HEK293 (cell line): ENCODE measurements at regions not wholly inside any gene's neighbourhood (a gene's known extent, or its start where the extent isn't known, plus 50 kb on each side); places are given as distances from the start of the nearest gene placed in this dataset.

Source experiments
- CTCF ChIA-PET: fragments of 350-600 bp; formaldehyde crosslinking; extraction: SDS; loops from one replicate; lab custom pipeline; 2021; ENCODE audit warnings: antibody characterized with exemption; lab: Yijun Ruan, JAX
- POLR2A ChIA-PET: fragments of 300-600 bp; formaldehyde crosslinking; extraction: SDS; loops from one replicate; lab custom pipeline; 2020; ENCODE audit warnings: antibody characterized with exemption, inconsistent platforms; lab: Yijun Ruan, JAX
- H3K27ac ChIP-seq: fragments of 200-500 bp; sonication (Bioruptor generic); 2 replicates; pipeline ENCODE4 v1.5.1; 2014; ENCODE audit warnings: low read depth, low read length, control low read depth, inconsistent platforms; ENCODE audit errors: extremely low read depth
- H3K36me3 ChIP-seq, 2 experiments: fragments of 200-500 bp in 1 of 2; sonication (Bioruptor generic) in 1 of 2; 1 replicate in 1 of 2; 2 replicates in 1 of 2; pipeline ENCODE4 v1.5.1; 2014 to 2017; ENCODE audit warnings: inconsistent platforms in 2 of 2, low read length in 2 of 2; ENCODE audit not compliant: control insufficient read depth in 2 of 2, insufficient read depth in 1 of 2
- H3K4me1 ChIP-seq: fragments of 200-500 bp; sonication (Bioruptor generic); 2 replicates; pipeline ENCODE4 v1.5.1; 2014; ENCODE audit warnings: mild to moderate bottlenecking, low read length, inconsistent platforms; ENCODE audit not compliant: control insufficient read depth, insufficient read depth
- H3K4me3 ChIP-seq: 2 replicates; pipeline ENCODE4 v1.5.1; 2011; ENCODE audit warnings: low read depth, mild to moderate bottlenecking, control low read depth, low read length, moderate library complexity
- H3K9me3 ChIP-seq: fragments of 200-500 bp; sonication (Bioruptor generic); 2 replicates; pipeline ENCODE4 v1.5.1; 2014; ENCODE audit warnings: low read depth, low read length, inconsistent platforms; ENCODE audit not compliant: control insufficient read depth, insufficient read depth
- GLI4 ChIP-seq: fragments of 450-650 bp; formaldehyde crosslinking; IDR thresholded peaks from 2 replicates; pipeline ENCODE4 v1.5.1; 2016; ENCODE audit warnings: missing biosample characterization, missing genetic modification characterization
- KLF1 ChIP-seq: fragments of 450-650 bp; formaldehyde crosslinking; IDR thresholded peaks from 2 replicates; pipeline ENCODE4 v1.5.1; 2016; ENCODE audit warnings: missing biosample characterization, missing genetic modification characterization
- SP3 ChIP-seq: fragments of 450-650 bp; formaldehyde crosslinking; IDR thresholded peaks from 2 replicates; pipeline ENCODE4 v1.5.1; 2016; ENCODE audit warnings: missing biosample characterization, missing genetic modification characterization
- ZFHX2 ChIP-seq: fragments of 450-650 bp; formaldehyde crosslinking; conservative IDR thresholded peaks from 2 replicates; pipeline ENCODE4 v1.5.1; 2016; ENCODE audit warnings: missing biosample characterization, missing genetic modification characterization
- ZFP37 ChIP-seq: fragments of 450-650 bp; formaldehyde crosslinking; IDR thresholded peaks from 2 replicates; pipeline ENCODE4 v1.5.1; 2016; ENCODE audit warnings: missing biosample characterization, missing genetic modification characterization
- ZNF132 ChIP-seq: fragments of 450-650 bp; formaldehyde crosslinking; IDR thresholded peaks from 2 replicates; pipeline ENCODE4 v1.5.1; 2017; ENCODE audit warnings: missing biosample characterization, missing genetic modification characterization, borderline replicate concordance
- ZNF175 ChIP-seq: fragments of 450-650 bp; formaldehyde crosslinking; IDR thresholded peaks from 2 replicates; pipeline ENCODE4 v1.5.1; 2016; ENCODE audit warnings: missing biosample characterization, missing genetic modification characterization
- ZNF184 ChIP-seq: fragments of 450-650 bp; IDR thresholded peaks from 2 replicates; pipeline ENCODE4 v1.5.1; 2018; ENCODE audit warnings: missing biosample characterization, mild to moderate bottlenecking, missing genetic modification characterization
- ZNF214 ChIP-seq: fragments of 450-650 bp; formaldehyde crosslinking; IDR thresholded peaks from 2 replicates; pipeline ENCODE4 v1.5.1; 2017; ENCODE audit warnings: missing biosample characterization, mild to moderate bottlenecking, missing genetic modification characterization, borderline replicate concordance
- ZNF221 ChIP-seq: fragments of 450-650 bp; formaldehyde crosslinking; IDR thresholded peaks from 2 replicates; pipeline ENCODE4 v1.5.1; 2017; ENCODE audit warnings: missing biosample characterization, missing genetic modification characterization, borderline replicate concordance
- ZNF394 ChIP-seq: fragments of 450-650 bp; formaldehyde crosslinking; IDR thresholded peaks from 2 replicates; pipeline ENCODE4 v1.5.1; 2016; ENCODE audit warnings: missing biosample characterization, missing genetic modification characterization, mild to moderate bottlenecking, moderate library complexity, borderline replicate concordance
- ZNF558 ChIP-seq: fragments of 450-650 bp; formaldehyde crosslinking; IDR thresholded peaks from 2 replicates; pipeline ENCODE4 v1.5.1; 2016; ENCODE audit warnings: missing biosample characterization, missing genetic modification characterization
- ZNF571 ChIP-seq: fragments of 450-650 bp; formaldehyde crosslinking; IDR thresholded peaks from 2 replicates; pipeline ENCODE4 v1.5.0; 2017; ENCODE audit warnings: missing biosample characterization, missing genetic modification characterization
- ZNF623 ChIP-seq: fragments of 450-650 bp; formaldehyde crosslinking; IDR thresholded peaks from 2 replicates; pipeline ENCODE4 v1.5.1; 2016; ENCODE audit warnings: missing biosample characterization, missing genetic modification characterization
- ZNF670 ChIP-seq: fragments of 450-650 bp; formaldehyde crosslinking; IDR thresholded peaks from 2 replicates; pipeline ENCODE4 v1.5.1; 2016; ENCODE audit warnings: missing biosample characterization, missing genetic modification characterization, low read depth
- ZNF768 ChIP-seq: fragments of 450-650 bp; formaldehyde crosslinking; IDR thresholded peaks from 2 replicates; pipeline ENCODE4 v1.5.1; 2018; ENCODE audit warnings: missing biosample characterization, mild to moderate bottlenecking, missing genetic modification characterization
- ZNF777 ChIP-seq: fragments of 450-650 bp; formaldehyde crosslinking; IDR thresholded peaks from 2 replicates; pipeline ENCODE4 v1.5.1; 2017; ENCODE audit warnings: missing biosample characterization, missing genetic modification characterization, borderline replicate concordance
- ZSCAN30 ChIP-seq: fragments of 450-650 bp; IDR thresholded peaks from 2 replicates; pipeline ENCODE4 v1.5.1; 2018; ENCODE audit warnings: missing biosample characterization, mild to moderate bottlenecking, missing genetic modification characterization, moderate library complexity
- TF ChIP-seq, protein P1 (sequence below): fragments of 450-650 bp; formaldehyde crosslinking; IDR thresholded peaks from 2 replicates; pipeline ENCODE4 v1.5.1; 2016; ENCODE audit warnings: missing biosample characterization, missing genetic modification characterization
- TF ChIP-seq, protein P2 (sequence below): fragments of 450-650 bp; formaldehyde crosslinking; IDR thresholded peaks from 2 replicates; pipeline ENCODE4 v1.5.1; 2017; ENCODE audit warnings: missing biosample characterization, missing genetic modification characterization
- TF ChIP-seq, protein P3 (sequence below): fragments of 450-650 bp; IDR thresholded peaks from 2 replicates; pipeline ENCODE4 v1.5.1; 2018; ENCODE audit warnings: missing biosample characterization, missing genetic modification characterization
- TF ChIP-seq, protein P4 (sequence below): fragments of 450-650 bp; formaldehyde crosslinking; IDR thresholded peaks from 2 replicates; pipeline ENCODE4 v1.5.1; 2016; ENCODE audit warnings: missing biosample characterization, missing genetic modification characterization
- TF ChIP-seq, protein P5 (sequence below): fragments of 450-650 bp; formaldehyde crosslinking; IDR thresholded peaks from 2 replicates; pipeline ENCODE4 v1.5.1; 2016; ENCODE audit warnings: missing biosample characterization, missing genetic modification characterization, borderline replicate concordance

DNA sequence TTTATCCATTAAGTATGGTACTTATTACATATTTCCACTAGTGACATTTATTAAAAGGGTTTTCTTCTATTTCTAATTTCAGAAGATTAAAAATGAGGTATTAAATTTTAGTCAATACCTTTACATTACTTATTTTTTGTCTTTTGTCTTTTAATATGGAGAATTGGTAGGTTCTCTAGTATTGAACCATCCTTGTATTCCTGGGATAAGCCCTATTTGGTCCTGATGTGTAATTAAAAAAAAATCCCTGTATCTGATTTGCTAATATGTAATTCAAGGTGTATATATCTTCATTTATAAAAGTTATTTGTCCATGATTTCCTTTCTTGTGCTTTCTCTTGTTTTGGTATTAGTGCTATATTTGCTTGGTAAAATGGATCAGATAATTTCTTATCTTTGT is 153.7 kb downstream of the TRMT11 start (continued):
- TF ChIP-seq, protein P1, sequence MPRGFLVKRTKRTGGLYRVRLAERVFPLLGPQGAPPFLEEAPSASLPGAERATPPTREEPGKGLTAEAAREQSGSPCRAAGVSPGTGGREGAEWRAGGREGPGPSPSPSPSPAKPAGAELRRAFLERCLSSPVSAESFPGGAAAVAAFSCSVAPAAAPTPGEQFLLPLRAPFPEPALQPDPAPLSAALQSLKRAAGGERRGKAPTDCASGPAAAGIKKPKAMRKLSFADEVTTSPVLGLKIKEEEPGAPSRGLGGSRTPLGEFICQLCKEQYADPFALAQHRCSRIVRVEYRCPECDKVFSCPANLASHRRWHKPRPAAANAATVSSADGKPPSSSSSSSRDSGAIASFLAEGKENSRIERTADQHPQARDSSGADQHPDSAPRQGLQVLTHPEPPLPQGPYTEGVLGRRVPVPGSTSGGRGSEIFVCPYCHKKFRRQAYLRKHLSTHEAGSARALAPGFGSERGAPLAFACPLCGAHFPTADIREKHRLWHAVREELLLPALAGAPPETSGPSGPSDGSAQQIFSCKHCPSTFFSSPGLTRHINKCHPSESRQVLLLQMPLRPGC (tag by site-specific recombination) = no peak
- TF ChIP-seq ZNF214 (tag by site-specific recombination) = no peak
- TF ChIP-seq ZNF184 (tag by site-specific recombination) = no peak

DNA sequence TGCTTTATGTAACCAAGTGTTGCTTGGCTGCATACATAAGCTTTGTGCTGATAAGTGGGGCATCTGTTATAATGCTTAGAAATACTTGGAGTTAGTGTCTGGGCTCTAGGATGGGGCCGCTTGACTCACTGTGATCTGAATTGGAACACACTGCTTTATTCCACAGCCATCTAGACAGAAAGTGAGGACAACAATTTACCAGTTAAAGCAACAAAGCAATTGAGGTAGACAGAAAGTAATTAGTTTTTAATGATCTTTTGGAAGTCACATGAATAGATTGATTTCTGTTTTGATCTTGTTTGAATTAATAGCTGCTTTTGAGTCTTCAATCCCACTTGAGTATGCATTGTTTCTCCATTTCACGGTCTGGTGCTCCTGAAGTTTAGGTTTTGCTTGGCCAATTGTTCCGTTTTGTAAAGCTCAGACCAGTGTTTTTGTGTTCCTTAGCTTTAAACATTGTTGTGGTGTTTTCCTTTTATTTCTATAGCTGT is 157.5 kb downstream of the TRMT11 start:
- H3K27ac ChIP-seq = no peak overlapping the region
- H3K36me3 ChIP-seq = no peaks in the 10 kb centered on the region
- ChIA-PET CTCF (interaction anchor here (0.6 kb wide), 1 partner anchor 152 kb away, joined by 3 read pairs; no protein-coding TSS in a partner anchor), POLR2A (no interaction called here)
- TF ChIP-seq ZSCAN30 (tag by site-specific recombination) (no peak), SP3 (no peak), ZFP37 (no peak), ZFHX2 (tag by site-specific recombination) (no peak), ZNF623 (tag by site-specific recombination) (no peak), ZNF768 (tag by site-specific recombination) (no peak), ZNF221 (tag by site-specific recombination) (no peak), ZNF175 (tag by site-specific recombination) (no peak), ZNF558 (tag by site-specific recombination) (no peak), ZNF132 (tag by site-specific recombination) (no peak), GLI4 (tag by site-specific recombination) (no peak), ZNF670 (tag by site-specific recombination) (no peak), ZNF571 (tag by site-specific recombination) (no peak), ZNF394 (no peak), ZNF777 (no peak), KLF1 (no peak)
- TF ChIP-seq, protein P2, sequence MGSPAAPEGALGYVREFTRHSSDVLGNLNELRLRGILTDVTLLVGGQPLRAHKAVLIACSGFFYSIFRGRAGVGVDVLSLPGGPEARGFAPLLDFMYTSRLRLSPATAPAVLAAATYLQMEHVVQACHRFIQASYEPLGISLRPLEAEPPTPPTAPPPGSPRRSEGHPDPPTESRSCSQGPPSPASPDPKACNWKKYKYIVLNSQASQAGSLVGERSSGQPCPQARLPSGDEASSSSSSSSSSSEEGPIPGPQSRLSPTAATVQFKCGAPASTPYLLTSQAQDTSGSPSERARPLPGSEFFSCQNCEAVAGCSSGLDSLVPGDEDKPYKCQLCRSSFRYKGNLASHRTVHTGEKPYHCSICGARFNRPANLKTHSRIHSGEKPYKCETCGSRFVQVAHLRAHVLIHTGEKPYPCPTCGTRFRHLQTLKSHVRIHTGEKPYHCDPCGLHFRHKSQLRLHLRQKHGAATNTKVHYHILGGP (tag by site-specific recombination) = no peak
- TF ChIP-seq, protein P3, sequence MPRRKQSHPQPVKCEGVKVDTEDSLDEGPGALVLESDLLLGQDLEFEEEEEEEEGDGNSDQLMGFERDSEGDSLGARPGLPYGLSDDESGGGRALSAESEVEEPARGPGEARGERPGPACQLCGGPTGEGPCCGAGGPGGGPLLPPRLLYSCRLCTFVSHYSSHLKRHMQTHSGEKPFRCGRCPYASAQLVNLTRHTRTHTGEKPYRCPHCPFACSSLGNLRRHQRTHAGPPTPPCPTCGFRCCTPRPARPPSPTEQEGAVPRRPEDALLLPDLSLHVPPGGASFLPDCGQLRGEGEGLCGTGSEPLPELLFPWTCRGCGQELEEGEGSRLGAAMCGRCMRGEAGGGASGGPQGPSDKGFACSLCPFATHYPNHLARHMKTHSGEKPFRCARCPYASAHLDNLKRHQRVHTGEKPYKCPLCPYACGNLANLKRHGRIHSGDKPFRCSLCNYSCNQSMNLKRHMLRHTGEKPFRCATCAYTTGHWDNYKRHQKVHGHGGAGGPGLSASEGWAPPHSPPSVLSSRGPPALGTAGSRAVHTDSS = no peak
- TF ChIP-seq, protein P4, sequence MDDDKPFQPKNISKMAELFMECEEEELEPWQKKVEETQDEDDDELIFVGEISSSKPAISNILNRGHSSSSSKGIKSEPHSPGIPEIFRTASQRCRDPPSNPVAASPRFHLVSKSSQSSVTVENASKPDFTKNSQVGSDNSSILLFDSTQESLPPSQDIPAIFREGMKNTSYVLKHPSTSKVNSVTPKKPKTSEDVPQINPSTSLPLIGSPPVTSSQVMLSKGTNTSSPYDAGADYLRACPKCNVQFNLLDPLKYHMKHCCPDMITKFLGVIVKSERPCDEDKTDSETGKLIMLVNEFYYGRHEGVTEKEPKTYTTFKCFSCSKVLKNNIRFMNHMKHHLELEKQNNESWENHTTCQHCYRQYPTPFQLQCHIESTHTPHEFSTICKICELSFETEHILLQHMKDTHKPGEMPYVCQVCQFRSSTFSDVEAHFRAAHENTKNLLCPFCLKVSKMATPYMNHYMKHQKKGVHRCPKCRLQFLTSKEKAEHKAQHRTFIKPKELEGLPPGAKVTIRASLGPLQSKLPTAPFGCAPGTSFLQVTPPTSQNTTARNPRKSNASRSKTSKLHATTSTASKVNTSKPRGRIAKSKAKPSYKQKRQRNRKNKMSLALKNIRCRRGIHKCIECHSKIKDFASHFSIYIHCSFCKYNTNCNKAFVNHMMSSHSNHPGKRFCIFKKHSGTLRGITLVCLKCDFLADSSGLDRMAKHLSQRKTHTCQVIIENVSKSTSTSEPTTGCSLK (tag by site-specific recombination) = no peak
- TF ChIP-seq, protein P5, sequence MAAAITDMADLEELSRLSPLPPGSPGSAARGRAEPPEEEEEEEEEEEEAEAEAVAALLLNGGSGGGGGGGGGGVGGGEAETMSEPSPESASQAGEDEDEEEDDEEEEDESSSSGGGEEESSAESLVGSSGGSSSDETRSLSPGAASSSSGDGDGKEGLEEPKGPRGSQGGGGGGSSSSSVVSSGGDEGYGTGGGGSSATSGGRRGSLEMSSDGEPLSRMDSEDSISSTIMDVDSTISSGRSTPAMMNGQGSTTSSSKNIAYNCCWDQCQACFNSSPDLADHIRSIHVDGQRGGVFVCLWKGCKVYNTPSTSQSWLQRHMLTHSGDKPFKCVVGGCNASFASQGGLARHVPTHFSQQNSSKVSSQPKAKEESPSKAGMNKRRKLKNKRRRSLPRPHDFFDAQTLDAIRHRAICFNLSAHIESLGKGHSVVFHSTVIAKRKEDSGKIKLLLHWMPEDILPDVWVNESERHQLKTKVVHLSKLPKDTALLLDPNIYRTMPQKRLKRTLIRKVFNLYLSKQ (tag by site-specific recombination) = no peak
- no peaks in the 10 kb centered on the region for H3K4me1 ChIP-seq
- H3K9me3 ChIP-seq = no peaks in the 10 kb centered on the region
- H3K4me3 ChIP-seq = no peak overlapping the region
